ENCODE measurements at regions not wholly inside any gene's neighbourhood (a gene's known extent, or its start where the extent isn't known, plus 50 kb on each side); places are given as distances from the start of the nearest gene placed in this dataset.

DNA sequence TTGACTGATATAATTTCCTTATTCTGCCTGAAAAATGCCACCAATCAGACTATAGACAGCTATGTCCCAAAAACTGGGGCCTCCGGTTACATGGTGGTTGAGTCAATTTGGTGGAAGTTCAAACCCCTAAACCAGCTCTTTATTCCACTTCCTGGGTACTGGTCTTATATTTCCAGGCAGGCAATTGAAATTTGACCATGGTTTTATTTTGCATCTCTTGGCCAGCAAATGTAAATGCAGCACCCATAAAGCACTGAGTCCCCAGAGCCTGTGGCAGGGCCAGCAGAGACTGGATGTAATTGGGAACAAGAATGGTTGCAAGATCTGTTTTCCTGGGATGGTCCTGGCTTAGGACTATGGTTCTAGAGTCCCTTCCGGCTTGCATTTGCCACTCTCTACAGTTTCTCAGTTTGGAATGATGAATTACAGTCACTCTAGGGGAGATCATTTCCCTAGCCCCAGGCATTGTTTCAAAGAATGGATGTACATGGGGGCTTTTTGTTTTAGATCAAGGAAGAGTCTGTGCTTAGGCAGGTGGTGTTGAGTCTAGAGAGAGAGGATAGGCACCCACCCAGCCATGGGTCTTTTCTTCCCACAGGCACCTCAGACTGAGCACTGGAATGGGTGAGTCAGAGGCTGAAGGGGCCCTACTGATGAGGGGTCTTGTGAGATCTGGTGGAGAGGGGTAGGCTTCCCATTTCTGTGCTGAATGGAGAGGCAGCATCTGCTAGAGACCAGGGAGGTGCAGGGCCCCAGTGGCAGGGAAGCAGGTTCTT, 108.4 kb upstream of the CDC42EP3 start:
- TF ChIP-seq, protein P1, sequence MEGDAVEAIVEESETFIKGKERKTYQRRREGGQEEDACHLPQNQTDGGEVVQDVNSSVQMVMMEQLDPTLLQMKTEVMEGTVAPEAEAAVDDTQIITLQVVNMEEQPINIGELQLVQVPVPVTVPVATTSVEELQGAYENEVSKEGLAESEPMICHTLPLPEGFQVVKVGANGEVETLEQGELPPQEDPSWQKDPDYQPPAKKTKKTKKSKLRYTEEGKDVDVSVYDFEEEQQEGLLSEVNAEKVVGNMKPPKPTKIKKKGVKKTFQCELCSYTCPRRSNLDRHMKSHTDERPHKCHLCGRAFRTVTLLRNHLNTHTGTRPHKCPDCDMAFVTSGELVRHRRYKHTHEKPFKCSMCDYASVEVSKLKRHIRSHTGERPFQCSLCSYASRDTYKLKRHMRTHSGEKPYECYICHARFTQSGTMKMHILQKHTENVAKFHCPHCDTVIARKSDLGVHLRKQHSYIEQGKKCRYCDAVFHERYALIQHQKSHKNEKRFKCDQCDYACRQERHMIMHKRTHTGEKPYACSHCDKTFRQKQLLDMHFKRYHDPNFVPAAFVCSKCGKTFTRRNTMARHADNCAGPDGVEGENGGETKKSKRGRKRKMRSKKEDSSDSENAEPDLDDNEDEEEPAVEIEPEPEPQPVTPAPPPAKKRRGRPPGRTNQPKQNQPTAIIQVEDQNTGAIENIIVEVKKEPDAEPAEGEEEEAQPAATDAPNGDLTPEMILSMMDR (IDR thresholded peaks at IDR 0.05): no peak
- TF ChIP-seq POLR2A (IDR thresholded peaks at IDR 0.05): no peak

Measured in esophagus squamous epithelium (tissue), 4 donors.